SK-N-SH (cell line): ENCODE measurements at regions not wholly inside any gene's neighbourhood (a gene's known extent, or its start where the extent isn't known, plus 50 kb on each side); places are given as distances from the start of the nearest gene placed in this dataset.

Experiments
- CTCF ChIA-PET: fragments of 300-600, 350-600 bp; formaldehyde crosslinking; extraction: SDS; loops from one replicate; lab custom pipeline; 2021; lab: Yijun Ruan, JAX
- POLR2A ChIA-PET: fragments of 350-600 bp; sonication (Branson Sonifier 250); formaldehyde crosslinking; extraction: SDS; loops from one replicate; lab custom pipeline; 2020; ENCODE audit warnings: antibody characterized with exemption, inconsistent platforms; lab: Yijun Ruan, JAX
- DNase-seq: peaks from one replicate; pipeline ENCODE4 v3.0.0; 2012
- H2AFZ ChIP-seq: fragments of 200-600 bp; sonication (generic); 2 replicates; pipeline ENCODE4 v1.8.1; 2016; ENCODE audit warnings: antibody characterized with exemption, mild to moderate bottlenecking, low read depth
- H3F3A ChIP-seq: fragments of 200-600 bp; sonication (generic); replicated peaks from 2 replicates; pipeline ENCODE3; 2016; ENCODE audit warnings: antibody characterized with exemption, mild to moderate bottlenecking; ENCODE audit not compliant: insufficient read depth
- H3K27ac ChIP-seq, 2 experiments: fragments of 200-500 bp in 1 of 2; fragments of 200-600 bp in 1 of 2; sonication (Bioruptor generic) in 1 of 2; sonication (generic), shearing (Covaris generic) in 1 of 2; 2 replicates each; pipeline versions ENCODE4 v1.5.1 to v1.6.1; 2014 to 2016; ENCODE audit warnings: low read depth in 2 of 2, inconsistent platforms in 1 of 2, low read length in 1 of 2, mild to moderate bottlenecking in 1 of 2, mixed read lengths in 1 of 2
- H3K27me3 ChIP-seq: fragments of 200-600 bp; sonication (generic), shearing (Covaris generic); 2 replicates; pipeline ENCODE4 v1.6.1; 2016; ENCODE audit warnings: mixed run types; ENCODE audit not compliant: insufficient read depth
- H3K36me3 ChIP-seq, 2 experiments: fragments of 200-500 bp in 1 of 2; fragments of 200-600 bp in 1 of 2; sonication (Bioruptor generic) in 1 of 2; sonication (generic) in 1 of 2; replicated peaks in 1 of 2; 2 replicates each; pipeline versions ENCODE3 to v1.5.1; 2014 to 2016; ENCODE audit warnings: low read length in 1 of 2, mild to moderate bottlenecking in 1 of 2; ENCODE audit not compliant: insufficient read depth in 2 of 2, control insufficient read depth in 1 of 2
- H3K4me1 ChIP-seq, 2 experiments: fragments of 200-500 bp in 1 of 2; fragments of 200-600 bp in 1 of 2; sonication (Bioruptor generic) in 1 of 2; sonication (generic), shearing (Covaris generic) in 1 of 2; 2 replicates each; pipeline versions ENCODE4 v1.5.1 to v1.6.1; 2014 to 2016; ENCODE audit warnings: low read depth in 1 of 2, low read length in 1 of 2, mixed run types in 1 of 2; ENCODE audit not compliant: insufficient read depth in 2 of 2, control insufficient read depth in 1 of 2
- H3K4me2 ChIP-seq: fragments of 200-600 bp; sonication (generic), shearing (Covaris generic); 2 replicates; pipeline ENCODE4 v1.6.1; 2017; ENCODE audit warnings: mixed run types
- H3K4me3 ChIP-seq, 2 experiments: fragments of 200-500 bp in 1 of 2; fragments of 200-600 bp in 1 of 2; sonication (Bioruptor generic) in 1 of 2; sonication (generic), shearing (Covaris generic) in 1 of 2; 2 replicates each; pipeline versions ENCODE4 v1.5.1 to v1.8.1; 2014 to 2016; ENCODE audit warnings: low read depth in 2 of 2, inconsistent platforms in 1 of 2, low read length in 1 of 2, mild to moderate bottlenecking in 1 of 2, mixed read lengths in 1 of 2, moderate library complexity in 1 of 2
- H3K79me2 ChIP-seq: fragments of 200-600 bp; sonication (generic); 2 replicates; pipeline ENCODE4 v1.8.1; 2017; ENCODE audit warnings: mild to moderate bottlenecking; ENCODE audit not compliant: insufficient read depth
- H3K9ac ChIP-seq: fragments of 200-600 bp; sonication (generic); 2 replicates; pipeline ENCODE4 v1.6.1; 2017; ENCODE audit warnings: mixed run types
- H3K9me2 ChIP-seq: fragments of 200-600 bp; sonication (generic); 2 replicates; pipeline ENCODE4 v1.6.1; 2017; ENCODE audit warnings: mixed run types
- H3K9me3 ChIP-seq: fragments of 200-600 bp; sonication (generic); 2 replicates; pipeline ENCODE4 v1.6.1; 2017; ENCODE audit warnings: mixed run types, mild to moderate bottlenecking, moderate library complexity
- H4K20me1 ChIP-seq: fragments of 200-600 bp; sonication (generic); 2 replicates; pipeline ENCODE4 v1.6.1; 2017; ENCODE audit warnings: mild to moderate bottlenecking, mixed run types; ENCODE audit not compliant: insufficient read depth
- CHD2 ChIP-seq: fragments of 150-350 bp; IDR thresholded peaks from 2 replicates; pipeline ENCODE4 v1.6.1; 2018; ENCODE audit warnings: low read length; ENCODE audit not compliant: partially characterized antibody
- ELF1 ChIP-seq: IDR thresholded peaks from 2 replicates; pipeline ENCODE4 v1.4.0; 2012
- EP300 ChIP-seq, 2 experiments: IDR thresholded peaks; 2 replicates each; pipeline versions ENCODE4 v1.4.0 to v1.6.1; 2012; ENCODE audit warnings: borderline replicate concordance in 1 of 2, low read depth in 1 of 2, low read length in 1 of 2
- EZH2phosphoT487 ChIP-seq: fragments of 200-600 bp; sonication (generic); IDR thresholded peaks from 2 replicates; pipeline ENCODE4 v1.6.1; 2017; ENCODE audit warnings: low read depth, mixed run types, mild to moderate bottlenecking, antibody characterized with exemption, moderate library complexity, borderline replicate concordance
- FOSL2 ChIP-seq: IDR thresholded peaks from 2 replicates; pipeline ENCODE4 v1.4.0; 2012; ENCODE audit warnings: low read depth, mild to moderate bottlenecking, moderate library complexity, borderline replicate concordance
- FOXM1 ChIP-seq: IDR thresholded peaks from 2 replicates; pipeline ENCODE4 v1.4.0; 2012; ENCODE audit warnings: low read depth, mild to moderate bottlenecking
- GABPA ChIP-seq: IDR thresholded peaks from 2 replicates; pipeline ENCODE4 v1.4.0; 2012; ENCODE audit warnings: low read depth, mild to moderate bottlenecking
- GATA2 ChIP-seq: sonication (generic); formaldehyde crosslinking; IDR thresholded peaks from 2 replicates; pipeline ENCODE4 v1.5.0; 2020; ENCODE audit warnings: mild to moderate bottlenecking, missing genetic modification reagents
- JUND ChIP-seq: IDR thresholded peaks from 2 replicates; pipeline ENCODE4 v1.4.0; 2012
- MAX ChIP-seq: IDR thresholded peaks from 2 replicates; pipeline ENCODE4 v1.4.0; 2012; ENCODE audit warnings: low read depth
- MEF2A ChIP-seq: IDR thresholded peaks from 2 replicates; pipeline ENCODE4 v1.4.0; 2012; ENCODE audit warnings: low read depth, borderline replicate concordance
- MXI1 ChIP-seq: IDR thresholded peaks from 2 replicates; pipeline ENCODE4 v1.6.1; 2012; ENCODE audit warnings: mild to moderate bottlenecking, low read depth, low read length, improper control_type of control experiment
- NFIC ChIP-seq: IDR thresholded peaks from 2 replicates; pipeline ENCODE4 v1.4.0; 2012; ENCODE audit warnings: borderline replicate concordance
- NRF1 ChIP-seq: IDR thresholded peaks from 2 replicates; pipeline ENCODE4 v1.6.1; 2012; ENCODE audit warnings: low read depth, mild to moderate bottlenecking, low read length
- POLR2AphosphoS5 ChIP-seq: IDR thresholded peaks from 2 replicates; pipeline ENCODE4 v1.6.1; 2012; ENCODE audit warnings: low read depth, low read length
- RAD21 ChIP-seq: IDR thresholded peaks from 2 replicates; pipeline ENCODE4 v1.6.1; 2012; ENCODE audit warnings: mild to moderate bottlenecking, low read length
- RCOR1 ChIP-seq: fragments of 150-350 bp; IDR thresholded peaks from 2 replicates; pipeline ENCODE4 v1.6.1; 2017; ENCODE audit warnings: antibody characterized with exemption, low read length
- RFX5 ChIP-seq: IDR thresholded peaks from 2 replicates; pipeline ENCODE4 v1.6.1; 2012; ENCODE audit warnings: mild to moderate bottlenecking, improper control_type of control experiment, low read length
- RXRA ChIP-seq: IDR thresholded peaks from 2 replicates; pipeline ENCODE4 v1.4.0; 2012; ENCODE audit warnings: low read depth, mild to moderate bottlenecking, borderline replicate concordance
- SIN3A ChIP-seq: IDR thresholded peaks from 2 replicates; pipeline ENCODE4 v1.6.1; 2012; ENCODE audit warnings: low read depth, mild to moderate bottlenecking, low read length, moderate library complexity, borderline replicate concordance
- SMC3 ChIP-seq: IDR thresholded peaks from 2 replicates; pipeline ENCODE4 v1.6.1; 2012; ENCODE audit warnings: low read depth, low read length, improper control_type of control experiment
- TAF1 ChIP-seq: IDR thresholded peaks from 2 replicates; pipeline ENCODE4 v1.6.1; 2012; ENCODE audit warnings: low read depth, mild to moderate bottlenecking, low read length, moderate library complexity, borderline replicate concordance
- TCF12 ChIP-seq: IDR thresholded peaks from 2 replicates; pipeline ENCODE4 v1.4.0; 2012
- TEAD4 ChIP-seq: IDR thresholded peaks from 2 replicates; pipeline ENCODE4 v1.4.0; 2012; ENCODE audit warnings: mild to moderate bottlenecking, borderline replicate concordance; ENCODE audit not compliant: insufficient read depth
- USF2 ChIP-seq: fragments of 150-350 bp; IDR thresholded peaks from 2 replicates; pipeline ENCODE4 v1.6.1; 2017; ENCODE audit warnings: antibody characterized with exemption, low read length, low read depth, borderline replicate concordance
- YY1 ChIP-seq: IDR thresholded peaks from 2 replicates; pipeline ENCODE4 v1.4.0; 2012; ENCODE audit warnings: low read depth, mild to moderate bottlenecking
- WGBS: methylation state at CpG from one replicate; pipeline ENCODE4 v1.1.6; 2017; ENCODE audit warnings: low lambda C conversion rate; 5-methylcytosine and 5-hydroxymethylcytosine counted together
- TF ChIP-seq, protein P1 (sequence below): fragments of 150-350 bp; IDR thresholded peaks from 2 replicates; pipeline ENCODE4 v1.6.1; 2016; ENCODE audit warnings: mild to moderate bottlenecking, low read depth, low read length
- TF ChIP-seq, protein P2 (sequence below): IDR thresholded peaks from 2 replicates; pipeline ENCODE4 v1.4.0; 2012; ENCODE audit warnings: low read depth, borderline replicate concordance
- TF ChIP-seq, protein P3 (sequence below): IDR thresholded peaks from 2 replicates; pipeline ENCODE4 v1.4.0; 2012; ENCODE audit warnings: low read depth, borderline replicate concordance

DNA sequence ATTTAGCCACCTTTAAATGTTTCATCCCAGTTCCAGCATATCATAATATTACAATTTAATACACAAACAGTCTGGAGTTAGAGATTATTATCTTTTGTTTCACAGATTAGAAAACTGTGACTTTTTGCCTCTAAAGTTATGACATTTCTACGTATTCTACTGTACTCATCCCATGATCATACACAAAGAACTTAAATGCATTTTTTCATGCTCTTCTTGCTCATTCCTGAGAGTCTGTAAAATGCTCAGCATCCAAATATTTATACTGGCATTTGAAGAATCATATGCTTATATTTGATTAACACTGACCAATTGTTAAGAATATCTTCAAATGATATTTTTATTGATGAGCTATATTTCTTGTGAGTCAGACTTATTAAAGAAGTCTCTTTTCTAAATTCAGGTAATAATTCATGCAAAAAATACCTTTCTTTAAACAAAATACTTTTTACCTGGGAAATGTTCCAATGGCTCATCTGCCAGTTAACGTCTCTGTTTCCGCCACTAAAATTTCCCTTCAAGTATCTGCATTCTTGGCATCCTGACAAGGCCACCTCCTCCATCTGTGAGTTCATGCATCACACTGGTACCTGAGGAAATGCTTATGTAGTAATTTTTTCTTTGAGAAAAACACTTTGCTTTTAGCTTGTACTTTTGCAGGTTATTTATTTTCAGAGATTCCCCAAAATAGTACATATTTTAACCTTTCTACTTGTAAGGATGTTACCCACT, 139.6 kb upstream of the RASA1 start:
- Histone ChIP-seq H3F3A (peaks cover 36% of the 10 kb centered on the region), H3K9me3 (no peaks in the 10 kb centered on the region), H4K20me1 (no peaks in the 10 kb centered on the region), H3K27me3 (no peaks in the 10 kb centered on the region), H3K79me2 (no peaks in the 10 kb centered on the region), H3K36me3 (no peaks in the 10 kb centered on the region), H3K9ac (peak overlapping the region; percentile 61), H3K4me2 (peak overlapping the region; percentile 51), H3K9me2 (no peaks in the 10 kb centered on the region), H2AFZ (peak overlapping the region; percentile 20; the same call in 1 of the 2 replicates), H3K27ac (peak overlapping the region; percentile 68 to 94; a peak in 3 of 4 replicates), H3K4me1 (peaks cover 0 to 46% of the 10 kb centered on the region in 2 experiments; a peak in 3 of 4 replicates), H3K4me3 (no peak overlapping the region; a peak in 1 of 4 replicates)
- ChIA-PET POLR2A (no interaction called here), CTCF (interaction anchor here (0.7 kb wide), 1 partner anchor 89 kb away, joined by 3 read pairs; no protein-coding TSS in a partner anchor)
- WGBS: 12% methylated on average over 3 of the region's 3 CpGs
- DNase-seq: no peak
- TF ChIP-seq NFIC: peak; percentile 88
- 0 out of 2 replicates have a peak, but pooled peaks have one; percentile 8 for TF ChIP-seq MEF2A
- TF ChIP-seq ELF1: no peak
- no peak for TF ChIP-seq USF2
- no peak for TF ChIP-seq RXRA
- no peak for TF ChIP-seq YY1
- 0 out of 2 replicates have a peak, but pooled peaks have one; percentile 23 for TF ChIP-seq JUND
- no peak; the same call in 1 of the 2 replicates for TF ChIP-seq POLR2AphosphoS5
- TF ChIP-seq NRF1: no peak
- peak; percentile 69; the same call in 1 of the 2 replicates for TF ChIP-seq TCF12
- TF ChIP-seq TAF1: no peak
- TF ChIP-seq, protein P1, sequence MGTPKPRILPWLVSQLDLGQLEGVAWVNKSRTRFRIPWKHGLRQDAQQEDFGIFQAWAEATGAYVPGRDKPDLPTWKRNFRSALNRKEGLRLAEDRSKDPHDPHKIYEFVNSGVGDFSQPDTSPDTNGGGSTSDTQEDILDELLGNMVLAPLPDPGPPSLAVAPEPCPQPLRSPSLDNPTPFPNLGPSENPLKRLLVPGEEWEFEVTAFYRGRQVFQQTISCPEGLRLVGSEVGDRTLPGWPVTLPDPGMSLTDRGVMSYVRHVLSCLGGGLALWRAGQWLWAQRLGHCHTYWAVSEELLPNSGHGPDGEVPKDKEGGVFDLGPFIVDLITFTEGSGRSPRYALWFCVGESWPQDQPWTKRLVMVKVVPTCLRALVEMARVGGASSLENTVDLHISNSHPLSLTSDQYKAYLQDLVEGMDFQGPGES: no peak
- no peak for TF ChIP-seq RCOR1
- TF ChIP-seq FOSL2: no peak
- 0 out of 2 replicates have a peak, but pooled peaks have one; percentile 27 for TF ChIP-seq MAX
- no peak for TF ChIP-seq GABPA
- no peak for TF ChIP-seq RAD21
- TF ChIP-seq MXI1: no peak
- no peak for TF ChIP-seq SMC3
- TF ChIP-seq CHD2: no peak
- TF ChIP-seq FOXM1: 0 out of 2 replicates have a peak, but pooled peaks have one; percentile 20
- TF ChIP-seq EZH2phosphoT487: no peak
- TF ChIP-seq GATA2: no peak
- TF ChIP-seq TEAD4: no peak
- TF ChIP-seq RFX5: no peak
- TF ChIP-seq, protein P2, sequence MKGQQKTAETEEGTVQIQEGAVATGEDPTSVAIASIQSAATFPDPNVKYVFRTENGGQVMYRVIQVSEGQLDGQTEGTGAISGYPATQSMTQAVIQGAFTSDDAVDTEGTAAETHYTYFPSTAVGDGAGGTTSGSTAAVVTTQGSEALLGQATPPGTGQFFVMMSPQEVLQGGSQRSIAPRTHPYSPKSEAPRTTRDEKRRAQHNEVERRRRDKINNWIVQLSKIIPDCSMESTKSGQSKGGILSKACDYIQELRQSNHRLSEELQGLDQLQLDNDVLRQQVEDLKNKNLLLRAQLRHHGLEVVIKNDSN: no peak
- TF ChIP-seq, protein P3, sequence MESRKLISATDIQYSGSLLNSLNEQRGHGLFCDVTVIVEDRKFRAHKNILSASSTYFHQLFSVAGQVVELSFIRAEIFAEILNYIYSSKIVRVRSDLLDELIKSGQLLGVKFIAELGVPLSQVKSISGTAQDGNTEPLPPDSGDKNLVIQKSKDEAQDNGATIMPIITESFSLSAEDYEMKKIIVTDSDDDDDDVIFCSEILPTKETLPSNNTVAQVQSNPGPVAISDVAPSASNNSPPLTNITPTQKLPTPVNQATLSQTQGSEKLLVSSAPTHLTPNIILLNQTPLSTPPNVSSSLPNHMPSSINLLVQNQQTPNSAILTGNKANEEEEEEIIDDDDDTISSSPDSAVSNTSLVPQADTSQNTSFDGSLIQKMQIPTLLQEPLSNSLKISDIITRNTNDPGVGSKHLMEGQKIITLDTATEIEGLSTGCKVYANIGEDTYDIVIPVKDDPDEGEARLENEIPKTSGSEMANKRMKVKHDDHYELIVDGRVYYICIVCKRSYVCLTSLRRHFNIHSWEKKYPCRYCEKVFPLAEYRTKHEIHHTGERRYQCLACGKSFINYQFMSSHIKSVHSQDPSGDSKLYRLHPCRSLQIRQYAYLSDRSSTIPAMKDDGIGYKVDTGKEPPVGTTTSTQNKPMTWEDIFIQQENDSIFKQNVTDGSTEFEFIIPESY: no peak
- no peak for TF ChIP-seq SIN3A
- TF ChIP-seq EP300 (IDR thresholded peaks at IDR 0.05; ENCODE audit: borderline replicate concordance in 1 of 2, low read depth in 1 of 2, low read length in 1 of 2): peak in 1 of 2 experiments; percentile 60; a peak in 1 of 4 replicates
